ENCODE measurements at regions not wholly inside any gene's neighbourhood (a gene's known extent, or its start where the extent isn't known, plus 50 kb on each side); places are given as distances from the start of the nearest gene placed in this dataset.

- Mint-ChIP-seq H3K27me3 (ENCODE audit: low read depth) (peaks cover 13% of the 10 kb centered on the region), H3K36me3 (ENCODE audit: low read depth) (no peaks in the 10 kb centered on the region), H3K4me1 (ENCODE audit: low read depth) (no peaks in the 10 kb centered on the region), H3K27ac (ENCODE audit: unreplicated experiment) (no peak overlapping the region), H3K4me3 (ENCODE audit: unreplicated experiment) (no peak overlapping the region), H3K9me3 (ENCODE audit: low read depth) (peaks cover 3% of the 10 kb centered on the region)
- no peak for TF ChIP-seq CTCF (IDR thresholded peaks at IDR 0.05)
- DNase-seq (ENCODE audit: low spot score), result no peak
Observed at GRCh38 chr16:80436510-80436909, 104.3 kb upstream of the DYNLRB2 start.

- peaks cover 19% of the 10 kb centered on the region for H3K27me3 Mint-ChIP-seq (ENCODE audit: low read depth)
- H3K36me3 Mint-ChIP-seq (ENCODE audit: low read depth), result no peaks in the 10 kb centered on the region
- H3K9me3 Mint-ChIP-seq (ENCODE audit: low read depth), result peaks cover 7% of the 10 kb centered on the region
- TF ChIP-seq CTCF (IDR thresholded peaks at IDR 0.05), result no peak
- no peak for DNase-seq (ENCODE audit: low spot score)
- no peak overlapping the region for H3K27ac Mint-ChIP-seq (ENCODE audit: unreplicated experiment)
- no peak overlapping the region for H3K4me3 Mint-ChIP-seq (ENCODE audit: unreplicated experiment)
- H3K4me1 Mint-ChIP-seq (ENCODE audit: low read depth), result no peaks in the 10 kb centered on the region
Observed at GRCh38 chr16:80433623-80434022, 107.2 kb upstream of the DYNLRB2 start.

DNA sequence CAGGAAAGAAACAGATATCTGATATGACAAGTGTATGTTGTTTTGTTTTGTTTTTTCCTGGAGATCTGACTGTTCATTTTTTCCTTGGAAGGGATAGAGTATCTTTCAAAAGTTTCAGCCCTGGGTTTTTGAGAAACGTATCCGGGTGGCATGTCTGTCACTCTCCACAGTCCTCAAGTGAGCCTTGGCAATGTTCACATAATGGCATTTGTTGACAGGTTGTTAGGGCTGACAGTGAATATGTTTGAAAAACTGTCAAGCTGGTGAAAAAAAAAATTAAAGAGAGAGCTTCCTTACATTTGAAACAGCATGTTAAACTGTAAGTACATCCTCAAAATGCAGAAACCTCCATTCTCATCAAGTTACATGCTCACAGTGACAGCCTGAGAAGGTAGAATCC is 113.0 kb upstream of the DYNLRB2 start:
- Mint-ChIP-seq H3K36me3 (ENCODE audit: low read depth) (no peaks in the 10 kb centered on the region), H3K9me3 (ENCODE audit: low read depth) (peaks cover 4% of the 10 kb centered on the region), H3K4me1 (ENCODE audit: low read depth) (no peaks in the 10 kb centered on the region), H3K27ac (ENCODE audit: unreplicated experiment) (no peak overlapping the region), H3K4me3 (ENCODE audit: unreplicated experiment) (no peak overlapping the region), H3K27me3 (ENCODE audit: low read depth) (peaks cover 52% of the 10 kb centered on the region)
- TF ChIP-seq CTCF (IDR thresholded peaks at IDR 0.05), result no peak
- DNase-seq (ENCODE audit: low spot score), result no peak

DNA sequence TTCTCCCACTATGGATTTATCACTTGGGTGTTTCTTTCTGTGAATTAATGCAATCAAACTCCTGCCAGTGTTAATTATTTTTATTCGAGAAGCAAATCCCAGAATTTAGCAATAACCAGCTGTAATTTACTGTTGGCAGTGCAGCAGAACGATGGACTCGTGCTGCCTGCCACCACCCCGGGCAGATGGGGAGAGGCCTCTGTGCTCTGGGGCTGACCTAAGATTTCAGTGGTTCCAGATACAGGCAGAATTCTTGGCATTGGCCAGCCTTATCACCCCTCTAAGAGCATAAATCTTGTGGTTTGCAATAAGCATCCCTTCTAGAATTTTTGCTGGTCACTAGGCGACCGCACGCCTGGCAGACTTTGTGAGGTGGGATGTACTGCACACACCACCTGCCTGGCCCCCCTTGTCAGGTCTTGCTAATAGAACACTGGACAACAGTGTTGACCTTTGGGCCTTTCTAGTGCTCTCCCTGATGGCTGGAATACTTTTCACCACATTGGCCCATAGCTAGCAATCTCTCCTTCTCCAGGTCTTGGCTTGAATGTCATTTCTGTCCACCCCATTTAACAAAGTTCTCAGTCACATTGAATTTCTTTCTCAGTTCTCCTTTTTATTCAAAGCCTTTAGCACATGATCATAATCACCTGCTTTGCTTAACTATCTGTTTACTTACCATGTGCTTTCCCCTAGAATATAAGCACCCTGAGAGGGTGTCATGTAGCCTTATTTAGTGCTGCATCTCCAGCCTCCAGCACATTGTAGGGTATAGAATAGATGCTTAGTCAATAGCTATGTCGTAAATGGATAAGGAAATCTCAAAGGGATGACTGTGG is 122.1 kb upstream of the DYNLRB2 start:
- H3K9me3 Mint-ChIP-seq (ENCODE audit: low read depth), result no peaks in the 10 kb centered on the region
- no peak for DNase-seq (ENCODE audit: low spot score)
- H3K4me1 Mint-ChIP-seq (ENCODE audit: low read depth), result no peaks in the 10 kb centered on the region
- no peaks in the 10 kb centered on the region for H3K36me3 Mint-ChIP-seq (ENCODE audit: low read depth)
- H3K27me3 Mint-ChIP-seq (ENCODE audit: low read depth), result peaks cover 27% of the 10 kb centered on the region
- H3K4me3 Mint-ChIP-seq (ENCODE audit: unreplicated experiment), result no peak overlapping the region
- no peak overlapping the region for H3K27ac Mint-ChIP-seq (ENCODE audit: unreplicated experiment)
- TF ChIP-seq CTCF (IDR thresholded peaks at IDR 0.05), result no peak

DNA sequence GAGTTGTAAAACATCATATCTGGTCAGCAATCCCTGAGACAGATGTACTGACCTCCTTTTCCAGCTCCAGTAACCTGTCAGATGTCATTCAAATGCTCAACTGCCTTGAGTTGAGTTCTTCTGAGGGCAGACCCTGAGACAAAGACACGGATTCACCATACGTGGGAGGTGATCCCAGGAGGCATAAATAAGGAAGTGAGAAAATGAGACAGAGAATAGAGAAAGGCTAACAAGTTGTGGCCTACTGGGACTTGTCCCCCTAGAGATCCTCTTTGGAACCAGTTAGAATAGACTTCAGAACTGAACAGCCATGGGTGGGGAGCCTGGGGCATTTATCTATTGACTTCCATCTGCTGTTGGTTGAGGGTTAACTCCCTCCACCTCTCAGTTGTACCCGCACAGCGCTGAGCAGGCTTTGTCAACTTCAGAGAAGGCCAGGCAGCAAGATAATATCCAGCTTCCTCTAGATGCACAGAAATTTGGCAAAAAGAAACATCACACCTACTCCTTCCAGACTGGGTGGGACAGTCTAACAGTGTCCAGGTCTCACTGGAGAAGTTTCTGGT is 123.0 kb upstream of the DYNLRB2 start:
- Mint-ChIP-seq H3K4me1 (ENCODE audit: low read depth) (no peaks in the 10 kb centered on the region), H3K27me3 (ENCODE audit: low read depth) (peaks cover 22% of the 10 kb centered on the region), H3K9me3 (ENCODE audit: low read depth) (no peaks in the 10 kb centered on the region), H3K27ac (ENCODE audit: unreplicated experiment) (no peak overlapping the region), H3K4me3 (ENCODE audit: unreplicated experiment) (no peak overlapping the region), H3K36me3 (ENCODE audit: low read depth) (no peaks in the 10 kb centered on the region)
- DNase-seq (ENCODE audit: low spot score), result no peak
- TF ChIP-seq CTCF (IDR thresholded peaks at IDR 0.05), result no peak
